AG04449 (cell line): ENCODE measurements at regions not wholly inside any gene's neighbourhood (a gene's known extent, or its start where the extent isn't known, plus 50 kb on each side); places are given as distances from the start of the nearest gene placed in this dataset.

Experiments used
- CTCF ChIA-PET: fragments of 350-600 bp; formaldehyde crosslinking; extraction: SDS; loops from one replicate; lab custom pipeline; 2021; ENCODE audit warnings: antibody characterized with exemption; lab: Yijun Ruan, JAX
- POLR2A ChIA-PET: fragments of 400-600, 350-600 bp; formaldehyde crosslinking; extraction: SDS; loops from one replicate; lab custom pipeline; 2020; ENCODE audit warnings: antibody characterized with exemption, inconsistent platforms; lab: Yijun Ruan, JAX
- DNase-seq: peaks from one replicate; pipeline ENCODE4 v3.0.0-alpha.2; 2010; ENCODE audit warnings: low read depth, low spot score
- H3K4me3 ChIP-seq: 2 replicates; pipeline ENCODE4 v1.5.1; 2011; ENCODE audit warnings: low read depth, mild to moderate bottlenecking, control low read depth, low read length
- CTCF ChIP-seq: IDR thresholded peaks from one replicate; pipeline ENCODE4 v1.5.1; 2011; ENCODE audit warnings: mild to moderate bottlenecking, moderate library complexity, low read length, control low read depth, inconsistent platforms; ENCODE audit not compliant: insufficient read depth; ENCODE audit errors: missing control alignments

- no peak for DNase-seq
- no peak for TF ChIP-seq CTCF
- CTCF ChIA-PET = interaction anchor here (6.4 to 10.8 kb wide), 2 partner anchors 11 to 77 kb away, joined by 57 to 133 read pairs; no protein-coding TSS in a partner anchor
- POLR2A ChIA-PET = no interaction called here
- no peak overlapping the region for H3K4me3 ChIP-seq
Observed at GRCh38 chr6:8207191-8207868, 105.0 kb upstream of the EEF1E1 start.

- DNase-seq = no peak
- TF ChIP-seq CTCF = no peak
- ChIA-PET CTCF (interaction anchor here (1.4 to 3.7 kb wide), 2 partner anchors 15 to 71 kb away, joined by 3 to 28 read pairs; no protein-coding TSS in a partner anchor), POLR2A (no interaction called here)
- H3K4me3 ChIP-seq = no peak overlapping the region
Observed at GRCh38 chr6:8203337-8203736, 101.0 kb upstream of the EEF1E1 start.

GRCh38 chr6:8201679-8202078 lies 99.3 kb upstream of the EEF1E1 start:
- H3K4me3 ChIP-seq = no peak overlapping the region

GRCh38 chr6:8200255-8200654 lies 97.9 kb upstream of the EEF1E1 start:
- TF ChIP-seq CTCF = no peak
- POLR2A ChIA-PET = no interaction called here
- DNase-seq = no peak
- no peak overlapping the region for H3K4me3 ChIP-seq
- CTCF ChIA-PET = interaction anchor here (1.1 kb wide), 1 partner anchor 19 kb away, joined by 3 read pairs; no protein-coding TSS in a partner anchor

More at GRCh38 chr6:8201679-8202078, 99.3 kb upstream of the EEF1E1 start:
- CTCF ChIA-PET = interaction anchor here (1.1 to 3.7 kb wide), 2 partner anchors 17 to 19 kb away, joined by 3 to 28 read pairs; no protein-coding TSS in a partner anchor
- DNase-seq = no peak
- TF ChIP-seq CTCF = no peak
- POLR2A ChIA-PET = no interaction called here

- POLR2A ChIA-PET = no interaction called here
- H3K4me3 ChIP-seq = no peak overlapping the region
- DNase-seq = no peak
- TF ChIP-seq CTCF = no peak
- CTCF ChIA-PET = interaction anchor here (3.8 to 5.4 kb wide), 2 partner anchors 23 to 64 kb away, joined by 25 to 33 read pairs; no protein-coding TSS in a partner anchor
Observed at GRCh38 chr6:8195714-8196102, 93.4 kb upstream of the EEF1E1 start.

- DNase-seq = no peak
- no peak for TF ChIP-seq CTCF
- POLR2A ChIA-PET = no interaction called here
- CTCF ChIA-PET = interaction anchor here (3.8 to 5.4 kb wide), 2 partner anchors 24 to 63 kb away, joined by 25 to 33 read pairs; no protein-coding TSS in a partner anchor
- H3K4me3 ChIP-seq = no peak overlapping the region
Observed at GRCh38 chr6:8195040-8195713, 92.8 kb upstream of the EEF1E1 start.
